Stimulated activated CD8-positive, alpha-beta memory T cell treated with anti-CD3 and anti-CD28 coated beads, Interleukin-12 subunit alpha, Interleukin-12 subunit beta, amount 100 ng/mL, for 4 hours (primary cell): ENCODE measurements at regions not wholly inside any gene's neighbourhood (a gene's known extent, or its start where the extent isn't known, plus 50 kb on each side); places are given as distances from the start of the nearest gene placed in this dataset.
A peak's percentile ranks its signal among the peaks of the same experiment; 100 is the strongest.
"Not testable (repeated sequence)": the region's sequence is repeated elsewhere in the genome, so short reads cannot be mapped to it uniquely, and the experiment has no call there.

Experiments used
- DNase-seq: peaks from one replicate; pipeline ENCODE4 v3.0.0-alpha.2; 2020; ENCODE audit warnings: low read depth

DNA sequence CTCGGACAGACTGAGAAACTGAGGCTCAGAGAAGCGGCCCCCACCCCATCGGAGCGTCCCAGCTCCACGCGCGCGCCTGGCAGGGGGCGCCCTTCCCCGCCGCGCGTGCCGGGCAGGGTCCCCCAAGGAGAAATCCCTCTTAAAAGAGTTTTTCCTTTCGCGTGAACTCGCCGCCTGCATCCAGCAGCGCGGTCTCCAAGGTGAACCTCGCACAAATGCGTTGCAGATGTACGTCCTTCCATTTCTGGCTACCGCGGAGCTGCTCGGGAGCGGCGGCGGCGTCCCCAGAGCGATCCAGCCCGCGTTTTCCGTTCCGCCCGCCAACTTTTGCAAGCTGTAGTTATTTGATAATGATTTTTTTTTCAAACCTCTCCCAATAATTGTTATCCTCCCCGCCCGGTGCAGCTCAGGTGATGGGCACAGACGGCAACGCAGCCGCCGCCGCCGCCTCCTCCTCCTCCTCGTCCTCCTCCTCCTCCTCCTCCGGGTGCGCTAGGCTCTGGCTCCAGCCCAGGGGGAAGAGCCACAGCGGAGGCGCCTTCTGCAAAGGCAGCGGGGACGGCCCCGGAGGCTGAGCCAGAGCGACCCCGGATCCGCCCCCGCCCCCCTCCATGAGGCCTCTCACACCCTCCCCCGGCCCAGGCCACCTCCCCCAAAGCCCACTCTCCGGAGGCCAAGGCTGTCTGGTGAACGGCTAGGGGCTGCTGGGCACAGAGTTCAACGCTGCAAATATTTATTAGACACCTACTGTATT is 74.0 kb upstream of the CUX1 start:
- peak; percentile 21 for DNase-seq

- no peak for DNase-seq
These were observed 73.4 kb upstream of the CUX1 start for GRCh38 chr7:101743995-101744360.

GRCh38 chr7:101744588-101744987 is 72.8 kb upstream of the CUX1 start:
- no peak for DNase-seq

GRCh38 chr7:101746314-101746713 is 71.1 kb upstream of the CUX1 start:
- no peak for DNase-seq

GRCh38 chr7:101747053-101747878 is 70.2 kb upstream of the CUX1 start:
- DNase-seq = no peak

DNA sequence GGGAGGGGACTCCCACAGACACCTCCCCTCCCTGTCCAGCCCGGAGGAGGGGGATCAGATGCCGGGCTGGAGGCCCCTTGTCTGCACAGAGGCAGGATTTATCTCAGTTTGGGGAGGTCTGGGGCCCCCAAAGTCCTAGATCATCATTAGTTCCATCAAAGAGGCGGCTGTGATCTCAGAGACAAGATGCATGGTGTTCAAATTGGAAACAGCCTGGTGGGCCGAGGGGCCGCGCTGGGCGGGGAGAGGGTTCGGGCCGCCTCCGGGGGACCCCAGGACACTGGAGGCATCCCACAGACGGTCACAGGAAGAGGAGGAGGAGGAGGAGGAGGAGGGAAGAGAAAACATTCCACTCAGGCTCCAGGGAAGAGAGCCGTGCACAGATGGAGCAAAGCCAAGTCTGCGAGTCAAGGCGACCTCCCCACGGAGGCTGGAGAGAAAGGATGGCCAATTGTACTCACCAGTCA is 69.5 kb upstream of the CUX1 start:
- no peak for DNase-seq

- DNase-seq = no peak
These were observed 67.5 kb upstream of the CUX1 start for GRCh38 chr7:101749891-101750290.

DNA sequence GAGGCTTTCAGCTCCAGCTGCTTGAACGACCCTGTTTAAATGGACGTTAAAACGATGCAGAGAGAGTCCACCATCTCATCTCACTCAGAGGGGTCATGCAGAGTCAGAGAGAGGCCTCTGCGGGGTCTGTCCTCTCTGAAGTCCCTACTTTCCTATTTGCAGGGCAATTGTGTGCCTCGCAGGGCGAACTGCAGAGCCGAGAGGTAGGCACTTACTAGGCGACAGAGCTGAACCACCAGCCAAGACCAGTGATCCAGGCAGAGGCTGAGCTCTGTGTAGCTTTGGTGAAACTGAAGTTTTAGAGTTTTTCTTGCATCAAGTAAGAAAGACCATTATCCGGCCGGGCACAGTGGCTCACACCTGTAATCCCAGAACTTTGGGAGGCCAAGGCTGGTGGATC is 64.1 kb upstream of the CUX1 start:
- no peak for DNase-seq

DNA sequence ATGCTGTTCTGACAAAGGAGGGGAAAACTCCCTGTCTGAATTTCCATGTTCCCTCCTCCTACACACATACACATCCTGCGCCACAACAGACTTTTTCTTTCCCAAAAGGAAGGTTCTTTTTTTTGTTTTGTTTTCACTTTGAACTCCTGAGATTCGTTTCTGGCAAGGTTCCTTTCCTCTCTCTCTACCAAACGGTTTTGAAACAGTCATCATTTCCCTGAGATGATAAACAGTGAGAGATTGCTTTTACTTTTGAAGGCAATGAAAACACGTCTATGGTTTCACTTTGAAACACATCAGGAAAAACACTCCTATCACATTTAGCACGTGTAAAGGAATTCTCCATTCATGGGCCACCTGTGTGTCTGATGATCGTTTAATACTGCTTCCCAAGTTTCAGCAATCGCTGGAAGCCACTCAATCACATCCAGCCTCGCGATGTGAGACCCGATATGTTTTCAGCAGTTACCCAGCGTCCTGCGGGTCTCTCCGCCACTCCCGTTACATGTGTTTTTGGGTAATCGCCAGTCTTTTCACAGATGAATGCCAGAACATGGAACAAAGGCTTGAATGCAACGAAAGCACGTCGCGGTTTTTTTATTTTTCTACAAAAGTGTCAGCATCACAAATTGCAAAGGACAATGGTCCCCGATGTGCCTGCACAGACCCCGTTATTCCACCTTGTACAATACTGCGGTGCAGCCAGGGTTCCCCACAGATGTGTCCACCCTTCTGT is 62.8 kb upstream of the CUX1 start:
- no peak for DNase-seq

DNA sequence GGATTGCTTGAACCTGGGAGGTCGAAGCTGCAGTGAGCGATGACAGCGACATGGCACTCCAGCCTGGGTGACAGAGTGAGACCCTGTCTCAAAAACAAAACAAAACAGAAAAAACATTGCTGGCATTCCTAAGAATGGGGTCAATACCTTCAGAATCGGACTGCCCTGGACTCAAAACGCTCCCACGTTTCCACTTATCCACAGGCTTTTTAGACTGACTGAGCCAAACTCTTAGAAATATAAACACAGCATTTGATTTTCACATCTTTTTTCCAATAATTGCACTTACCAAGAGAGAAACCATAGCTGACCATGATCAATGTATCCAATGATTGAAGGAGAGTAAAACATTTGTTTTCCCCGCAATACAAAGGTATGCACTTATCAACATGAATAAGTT is 59.5 kb upstream of the CUX1 start:
- DNase-seq = no peak

DNA sequence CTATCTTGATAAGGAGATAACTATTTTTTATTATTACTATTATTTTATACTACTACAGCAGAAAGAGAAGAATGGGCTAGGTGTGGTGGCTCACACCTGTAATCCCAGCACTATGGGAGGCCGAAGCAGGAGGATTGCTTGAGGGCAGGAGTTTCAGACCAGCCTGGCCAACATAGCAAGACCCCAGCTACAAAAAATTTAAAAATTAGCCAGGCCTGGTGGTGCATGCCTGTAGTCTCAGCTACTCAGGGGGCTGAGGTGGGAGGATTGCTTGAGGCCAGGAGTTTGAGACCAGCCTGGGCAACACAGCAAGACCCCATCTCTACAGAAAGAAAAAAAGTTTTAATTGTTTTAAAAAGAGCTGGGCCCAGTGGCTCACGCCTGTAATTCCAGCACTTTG is 58.9 kb upstream of the CUX1 start:
- DNase-seq = not testable (repeated sequence)

GRCh38 chr7:101764221-101764620 is 53.2 kb upstream of the CUX1 start:
- no peak for DNase-seq

DNA sequence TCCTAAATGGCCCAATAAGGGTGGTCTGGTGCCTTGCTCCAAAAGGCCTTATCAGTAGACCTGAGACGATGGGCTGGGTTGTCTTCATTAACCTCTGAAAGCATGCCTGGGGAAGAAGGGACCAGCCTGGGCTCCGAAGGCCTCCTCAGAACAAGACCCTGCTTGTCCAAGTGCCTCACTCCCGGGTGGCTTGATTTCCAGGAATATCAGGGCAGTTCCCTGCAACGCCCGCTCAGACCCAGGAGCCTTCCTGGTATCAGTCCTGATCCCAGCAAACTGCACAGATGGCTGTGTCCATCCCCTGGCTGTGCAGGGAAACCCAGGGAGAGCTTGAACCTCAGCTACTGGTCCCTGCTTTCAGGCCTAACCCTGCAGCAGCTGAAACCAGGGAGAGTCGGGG is 49.9 kb upstream of the CUX1 start:
- DNase-seq = no peak
